ENCODE measurements at regions not wholly inside any gene's neighbourhood (a gene's known extent, or its start where the extent isn't known, plus 50 kb on each side); places are given as distances from the start of the nearest gene placed in this dataset.

DNA sequence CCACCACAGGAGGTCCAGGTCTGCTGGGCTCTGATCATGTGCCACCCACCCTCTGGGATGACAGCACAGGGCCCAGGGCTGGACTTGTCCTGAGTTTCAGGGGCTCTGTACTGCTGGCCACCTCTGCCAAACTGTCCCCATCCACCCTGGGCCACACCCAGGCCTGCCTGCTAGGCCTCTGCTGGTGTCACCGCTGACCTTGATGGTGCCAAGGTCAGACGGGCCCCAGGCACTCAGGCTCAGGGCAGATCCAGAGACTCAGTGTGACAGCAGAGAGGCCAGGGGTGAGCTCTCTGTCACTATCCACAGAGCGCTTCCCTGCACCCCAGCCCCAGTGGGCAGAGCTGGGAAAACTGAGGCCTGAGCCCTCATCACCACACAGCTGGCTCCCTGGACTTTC is 75.6 kb downstream of the RMI2 start:
- TF ChIP-seq, protein P1, sequence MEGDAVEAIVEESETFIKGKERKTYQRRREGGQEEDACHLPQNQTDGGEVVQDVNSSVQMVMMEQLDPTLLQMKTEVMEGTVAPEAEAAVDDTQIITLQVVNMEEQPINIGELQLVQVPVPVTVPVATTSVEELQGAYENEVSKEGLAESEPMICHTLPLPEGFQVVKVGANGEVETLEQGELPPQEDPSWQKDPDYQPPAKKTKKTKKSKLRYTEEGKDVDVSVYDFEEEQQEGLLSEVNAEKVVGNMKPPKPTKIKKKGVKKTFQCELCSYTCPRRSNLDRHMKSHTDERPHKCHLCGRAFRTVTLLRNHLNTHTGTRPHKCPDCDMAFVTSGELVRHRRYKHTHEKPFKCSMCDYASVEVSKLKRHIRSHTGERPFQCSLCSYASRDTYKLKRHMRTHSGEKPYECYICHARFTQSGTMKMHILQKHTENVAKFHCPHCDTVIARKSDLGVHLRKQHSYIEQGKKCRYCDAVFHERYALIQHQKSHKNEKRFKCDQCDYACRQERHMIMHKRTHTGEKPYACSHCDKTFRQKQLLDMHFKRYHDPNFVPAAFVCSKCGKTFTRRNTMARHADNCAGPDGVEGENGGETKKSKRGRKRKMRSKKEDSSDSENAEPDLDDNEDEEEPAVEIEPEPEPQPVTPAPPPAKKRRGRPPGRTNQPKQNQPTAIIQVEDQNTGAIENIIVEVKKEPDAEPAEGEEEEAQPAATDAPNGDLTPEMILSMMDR (IDR thresholded peaks at IDR 0.05) = no peak

DNA sequence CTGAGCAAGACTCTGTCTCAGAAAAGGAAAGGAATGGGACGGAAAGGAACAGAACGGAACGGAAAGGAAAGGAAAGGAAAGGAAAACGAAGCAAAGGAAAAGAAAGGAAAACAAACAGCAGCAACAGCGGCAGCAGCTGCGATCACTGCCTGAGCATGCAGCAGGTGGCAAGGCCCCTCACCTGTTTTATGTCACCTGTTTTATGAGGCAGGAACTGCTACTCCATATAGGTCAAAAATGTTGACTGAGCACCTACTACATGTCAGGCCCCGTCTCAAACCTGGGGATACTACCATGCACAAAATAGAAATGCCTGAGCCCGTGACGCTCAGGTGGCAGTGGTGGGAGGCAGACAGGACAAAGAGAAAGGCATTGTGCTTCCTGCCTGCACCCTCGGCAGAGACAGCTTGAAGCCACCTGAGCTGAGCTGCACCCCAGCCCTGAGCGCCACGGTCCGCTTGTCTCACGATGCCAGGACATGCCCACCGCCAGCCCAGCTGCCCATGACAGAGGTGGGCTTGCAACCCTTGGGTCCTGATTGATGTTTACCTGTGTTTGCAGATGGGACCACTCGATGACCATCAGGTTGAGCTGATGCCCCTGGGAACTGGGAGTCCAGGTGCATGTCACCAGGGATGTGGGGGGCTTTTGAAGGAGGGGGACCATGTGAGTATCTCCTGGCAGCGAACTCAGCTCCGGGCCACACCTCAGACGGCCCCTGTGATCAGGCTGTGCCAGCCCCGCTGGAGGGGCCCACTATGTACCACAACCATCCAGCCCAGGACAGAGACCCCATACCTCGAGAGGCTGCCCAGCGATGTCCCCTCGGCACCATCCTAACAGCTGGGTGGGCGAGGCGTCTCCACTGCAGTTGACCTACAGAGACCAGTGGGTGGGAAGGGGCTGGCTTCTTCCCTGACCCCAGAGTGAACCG is 77.4 kb downstream of the RMI2 start:
- TF ChIP-seq, protein P1 (IDR thresholded peaks at IDR 0.05) = no peak

DNA sequence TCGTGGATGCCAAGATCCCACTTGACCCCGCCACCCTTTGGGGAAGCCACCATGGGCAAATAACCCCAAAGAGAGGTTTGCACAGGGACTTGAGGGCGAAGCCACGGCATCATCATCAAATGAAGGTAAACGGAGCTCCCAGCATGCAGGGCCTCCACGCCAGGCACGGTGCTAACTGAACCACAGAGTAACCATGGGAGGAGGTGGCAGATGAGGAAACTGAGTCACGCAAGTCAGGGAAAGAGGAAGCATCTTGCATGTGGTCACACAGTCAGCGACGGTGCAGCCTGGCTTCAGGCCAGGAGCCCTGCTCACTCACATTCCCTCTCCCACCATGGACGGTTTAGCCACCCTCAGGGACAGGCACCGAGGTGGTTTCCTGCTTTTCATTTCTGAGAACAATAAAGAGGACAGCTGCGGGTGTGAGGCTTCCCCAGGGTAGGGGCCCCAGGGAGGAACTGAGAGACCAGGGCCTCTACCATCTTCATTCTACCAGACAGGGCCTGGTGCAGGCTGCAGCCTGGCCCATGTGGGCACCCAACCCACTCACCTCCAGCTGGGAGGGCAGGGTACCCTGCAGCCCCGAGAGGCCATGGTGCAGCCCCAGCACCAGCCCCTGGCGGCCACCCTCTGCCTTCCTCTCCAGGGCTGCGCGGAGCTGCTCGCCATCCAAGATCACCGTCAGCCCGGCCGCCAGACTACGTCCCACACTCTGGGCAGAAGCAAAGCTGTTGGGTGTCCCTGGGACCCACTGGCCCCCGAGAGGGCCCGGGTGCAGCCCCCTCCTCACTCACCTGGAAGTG is 78.3 kb downstream of the RMI2 start:
- TF ChIP-seq, protein P1 (IDR thresholded peaks at IDR 0.05) = no peak

DNA sequence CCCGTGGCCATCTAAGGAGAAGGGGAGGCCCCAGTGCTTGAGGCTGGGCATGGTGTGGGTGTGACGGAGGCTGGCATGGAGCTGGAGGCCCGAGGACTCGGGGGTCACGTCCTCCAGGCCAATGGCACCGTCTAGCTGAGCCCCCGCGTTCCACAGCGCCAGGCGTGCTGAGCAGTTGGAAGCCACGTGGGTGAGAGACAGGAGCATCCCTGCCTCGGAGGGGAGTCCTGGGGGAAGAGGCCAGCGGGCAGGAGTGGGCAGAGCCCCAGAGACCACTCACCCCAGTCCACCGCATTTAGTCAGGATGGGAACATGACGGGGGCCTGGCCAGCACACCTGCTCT is 78.8 kb downstream of the RMI2 start:
- TF ChIP-seq, protein P1 (IDR thresholded peaks at IDR 0.05) = no peak

DNA sequence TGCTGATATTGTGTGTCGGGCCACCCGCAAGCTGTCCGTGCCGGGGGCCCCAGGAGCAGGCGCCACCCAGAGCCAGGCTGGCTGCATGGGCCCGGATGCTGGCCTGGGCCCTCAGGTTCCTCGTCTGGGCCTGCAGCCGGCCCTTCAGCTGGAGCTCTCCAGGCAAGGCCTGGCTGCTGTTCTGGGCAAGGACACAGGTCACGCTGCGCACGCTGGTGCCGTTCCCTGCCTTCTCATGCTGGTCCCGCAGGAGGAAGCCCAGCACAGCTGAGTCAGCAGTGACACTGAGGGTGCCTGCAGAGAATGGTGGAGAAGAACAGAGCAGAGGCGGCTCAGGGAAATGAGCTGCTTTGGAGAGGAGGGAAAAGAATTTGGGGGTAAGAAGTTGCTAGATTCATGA is 79.9 kb downstream of the RMI2 start:
- TF ChIP-seq, protein P1 (IDR thresholded peaks at IDR 0.05) = no peak

DNA sequence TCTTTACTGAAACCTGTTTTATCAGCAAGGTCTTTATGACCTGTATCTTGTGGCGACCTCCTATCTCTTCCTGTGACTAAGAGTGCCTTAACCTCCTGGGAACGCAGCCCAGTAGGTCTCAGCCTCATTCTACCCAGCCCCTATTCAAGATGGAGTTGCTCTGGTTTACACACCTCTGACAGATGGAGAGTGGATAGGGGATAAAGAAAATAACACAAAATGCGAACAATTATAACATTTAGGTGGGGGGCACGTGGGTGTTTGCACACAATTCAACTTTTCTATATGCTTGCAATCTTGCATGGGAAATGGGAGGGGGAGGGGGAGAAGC is 83.3 kb downstream of the RMI2 start:
- TF ChIP-seq, protein P1 (IDR thresholded peaks at IDR 0.05) = no peak

DNA sequence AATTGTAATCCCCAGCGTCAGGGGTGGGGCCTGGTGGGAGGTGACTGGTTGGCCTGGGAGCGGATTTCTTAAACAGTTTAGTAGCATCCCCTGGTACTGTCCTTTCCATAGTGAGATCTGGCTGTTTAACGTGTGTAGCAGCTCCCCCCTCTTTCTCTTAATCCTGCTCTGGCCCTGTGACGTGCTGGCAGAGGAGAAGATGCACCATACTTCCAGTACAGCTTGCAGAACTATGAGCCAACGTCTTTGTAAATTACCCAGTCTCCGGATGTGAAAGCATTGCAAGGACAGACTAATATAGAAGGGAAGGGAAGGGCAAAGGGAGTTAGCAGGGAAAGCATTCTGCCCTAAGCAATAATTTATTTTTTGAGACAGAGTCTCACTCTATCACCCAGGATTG is 83.9 kb downstream of the RMI2 start:
- TF ChIP-seq, protein P1 (IDR thresholded peaks at IDR 0.05) = no peak
